Renal cortex interstitium (tissue), 11 donors: ENCODE measurements at regions not wholly inside any gene's neighbourhood (a gene's known extent, or its start where the extent isn't known, plus 50 kb on each side); places are given as distances from the start of the nearest gene placed in this dataset.

Experiments used
- DNase-seq, 11 donors: peaks; one replicate each; pipeline ENCODE4 v3.0.0-alpha.2; 2013; ENCODE audit warnings: low read depth in 9 of 11, low spot score in 4 of 11; ENCODE audit errors: extremely low read depth in 1 of 11

- DNase-seq, result no peak
Observed at GRCh38 chr12:125956186-125956585, 891.0 kb downstream of the AACS start.

- DNase-seq, result no peak
Observed at GRCh38 chr12:125966641-125967040, 901.4 kb downstream of the AACS start.

GRCh38 chr12:125968413-125968812, 903.2 kb downstream of the AACS start:
- DNase-seq, result no peak

- DNase-seq, result no peak
Observed at GRCh38 chr12:125971981-125972380, 906.7 kb downstream of the AACS start.

GRCh38 chr12:125978286-125978685, 913.1 kb downstream of the AACS start:
- DNase-seq, result no peak

- DNase-seq, result no peak
Observed at GRCh38 chr12:125981610-125982253, 916.5 kb downstream of the AACS start.

- DNase-seq, result peak; percentile 56 to 89 (median 82)
Observed at GRCh38 chr12:125983094-125983783, 918.0 kb downstream of the AACS start.

GRCh38 chr12:125983784-125984500, 918.7 kb downstream of the AACS start:
- DNase-seq, result peak in 5 of 11 donors; percentile 2 to 24 (median 9)

GRCh38 chr12:125988545-125988944, 923.3 kb downstream of the AACS start:
- no peak for DNase-seq

GRCh38 chr12:125989696-125990095, 924.5 kb downstream of the AACS start:
- no peak for DNase-seq

GRCh38 chr12:125996443-125996842, 931.2 kb downstream of the AACS start:
- no peak for DNase-seq

GRCh38 chr12:125999628-126000027, 934.4 kb downstream of the AACS start:
- no peak for DNase-seq

GRCh38 chr12:126019385-126019784, 954.1 kb downstream of the AACS start:
- no peak for DNase-seq

- DNase-seq, result no peak
Observed at GRCh38 chr12:126021675-126022074, 956.4 kb downstream of the AACS start.

GRCh38 chr12:126027825-126028224, 962.6 kb downstream of the AACS start:
- DNase-seq, result no peak

- no peak for DNase-seq
Observed at GRCh38 chr12:126030573-126030972, 965.3 kb downstream of the AACS start.

- DNase-seq, result peak in 1 of 11 donors; percentile 4
Observed at GRCh38 chr12:126033751-126034150, 968.5 kb downstream of the AACS start.

GRCh38 chr12:126036348-126036747, 971.1 kb downstream of the AACS start:
- no peak for DNase-seq

- DNase-seq, result no peak
Observed at GRCh38 chr12:126038434-126038833, 973.2 kb downstream of the AACS start.

GRCh38 chr12:126040307-126040706, 975.1 kb downstream of the AACS start:
- DNase-seq, result no peak
